Daoy (cell line): ENCODE measurements at regions not wholly inside any gene's neighbourhood (a gene's known extent, or its start where the extent isn't known, plus 50 kb on each side); places are given as distances from the start of the nearest gene placed in this dataset.
A peak's percentile ranks its signal among the peaks of the same experiment; 100 is the strongest.
"Not testable (repeated sequence)": the region's sequence is repeated elsewhere in the genome, so short reads cannot be mapped to it uniquely, and the experiment has no call there.

Experiments used
- DNase-seq: peaks from one replicate; pipeline ENCODE4 v3.0.0-alpha.2; 2015; ENCODE audit warnings: low read depth

GRCh38 chr11:103584720-103585119 is 451.7 kb upstream of the DDI1 start:
- no peak for DNase-seq

DNA sequence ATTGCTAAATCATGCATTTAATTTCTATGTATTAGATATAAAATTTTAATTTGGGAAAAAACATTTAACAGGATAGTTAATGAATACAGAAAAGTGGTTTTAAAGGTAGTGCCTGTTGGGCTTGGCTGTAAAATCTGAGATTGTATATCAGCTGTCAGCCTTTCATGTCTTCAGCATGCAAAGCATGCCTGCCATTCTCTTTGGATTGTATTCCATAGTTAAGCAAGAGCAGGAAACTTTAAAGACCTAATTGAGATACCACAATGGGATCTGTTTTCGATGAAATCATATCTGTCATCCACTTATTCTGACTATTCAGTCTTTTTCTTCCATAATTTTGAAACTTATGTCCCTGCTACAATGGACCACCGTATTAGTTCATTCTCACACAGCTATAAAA is 451.0 kb upstream of the DDI1 start:
- no peak for DNase-seq

GRCh38 chr11:103585911-103586310 is 450.5 kb upstream of the DDI1 start:
- DNase-seq, result no peak

GRCh38 chr11:103586756-103587155 is 449.7 kb upstream of the DDI1 start:
- DNase-seq, result no peak

GRCh38 chr11:103587901-103588788 is 448.3 kb upstream of the DDI1 start:
- DNase-seq, result no peak

GRCh38 chr11:103591554-103591953 is 444.9 kb upstream of the DDI1 start:
- no peak for DNase-seq

GRCh38 chr11:103594283-103594682 is 442.2 kb upstream of the DDI1 start:
- no peak for DNase-seq

- DNase-seq, result no peak
These were observed 440.1 kb upstream of the DDI1 start for GRCh38 chr11:103596315-103596714.

GRCh38 chr11:103601225-103601846 is 435.1 kb upstream of the DDI1 start:
- peak; percentile 29 for DNase-seq

GRCh38 chr11:103602840-103603239 is 433.6 kb upstream of the DDI1 start:
- no peak for DNase-seq

DNA sequence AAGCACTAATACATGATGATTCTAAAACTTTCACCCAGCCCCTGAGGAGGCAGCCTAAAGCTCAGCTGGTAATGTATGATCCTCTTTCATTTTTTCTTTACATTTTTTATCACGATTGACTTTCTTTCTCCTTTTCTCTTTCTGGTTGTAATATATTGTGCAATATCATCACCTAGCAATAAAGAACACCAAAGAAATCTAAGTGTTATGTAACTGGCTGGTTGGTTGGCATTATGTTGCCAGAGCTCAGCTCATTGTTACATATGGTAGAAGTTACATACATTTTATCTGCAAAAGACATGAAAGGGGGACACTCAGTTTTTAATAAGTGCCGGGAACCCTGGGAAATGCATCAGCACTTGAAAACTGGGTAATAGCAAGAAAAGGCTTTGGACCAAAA is 432.1 kb upstream of the DDI1 start:
- DNase-seq, result no peak

DNA sequence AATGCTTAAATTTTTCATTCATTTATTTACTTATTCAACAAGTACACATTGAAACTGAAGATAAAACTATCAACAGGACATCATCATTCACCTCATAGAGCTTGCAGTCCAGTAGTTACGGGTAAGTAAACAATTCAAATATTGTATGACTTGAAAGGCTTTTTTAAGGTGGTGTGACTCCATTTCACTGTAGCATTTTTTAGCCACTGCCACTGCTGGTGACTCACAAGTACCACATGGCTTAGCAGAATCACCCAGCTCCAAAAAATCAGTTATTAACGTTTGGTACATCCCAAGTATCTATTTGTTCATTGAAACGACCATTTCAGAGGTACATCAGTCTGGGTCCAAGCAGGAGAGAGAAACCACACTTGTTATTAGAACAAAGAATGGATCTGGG is 427.9 kb upstream of the DDI1 start:
- no peak for DNase-seq

GRCh38 chr11:103609117-103610066 is 427.0 kb upstream of the DDI1 start:
- peak; percentile 55 for DNase-seq

DNA sequence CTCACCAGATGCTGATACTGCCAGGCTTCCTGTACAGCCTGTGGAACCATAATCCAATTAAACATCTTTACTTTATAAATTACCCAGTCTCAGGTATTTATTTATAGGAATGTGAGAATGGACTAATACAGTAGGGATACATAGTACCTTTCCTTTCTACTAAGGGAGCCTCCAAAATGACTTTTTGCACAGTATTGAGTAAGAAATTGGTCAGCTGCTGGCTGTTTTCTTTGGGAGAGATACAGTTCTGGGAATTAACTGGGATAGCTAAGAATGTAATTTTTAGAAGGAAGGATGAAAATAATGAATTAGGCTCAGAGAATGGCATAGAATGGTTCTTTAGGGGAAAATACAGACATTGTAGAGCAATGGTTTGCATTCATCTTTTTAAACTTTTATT is 426.0 kb upstream of the DDI1 start:
- DNase-seq, result no peak

DNA sequence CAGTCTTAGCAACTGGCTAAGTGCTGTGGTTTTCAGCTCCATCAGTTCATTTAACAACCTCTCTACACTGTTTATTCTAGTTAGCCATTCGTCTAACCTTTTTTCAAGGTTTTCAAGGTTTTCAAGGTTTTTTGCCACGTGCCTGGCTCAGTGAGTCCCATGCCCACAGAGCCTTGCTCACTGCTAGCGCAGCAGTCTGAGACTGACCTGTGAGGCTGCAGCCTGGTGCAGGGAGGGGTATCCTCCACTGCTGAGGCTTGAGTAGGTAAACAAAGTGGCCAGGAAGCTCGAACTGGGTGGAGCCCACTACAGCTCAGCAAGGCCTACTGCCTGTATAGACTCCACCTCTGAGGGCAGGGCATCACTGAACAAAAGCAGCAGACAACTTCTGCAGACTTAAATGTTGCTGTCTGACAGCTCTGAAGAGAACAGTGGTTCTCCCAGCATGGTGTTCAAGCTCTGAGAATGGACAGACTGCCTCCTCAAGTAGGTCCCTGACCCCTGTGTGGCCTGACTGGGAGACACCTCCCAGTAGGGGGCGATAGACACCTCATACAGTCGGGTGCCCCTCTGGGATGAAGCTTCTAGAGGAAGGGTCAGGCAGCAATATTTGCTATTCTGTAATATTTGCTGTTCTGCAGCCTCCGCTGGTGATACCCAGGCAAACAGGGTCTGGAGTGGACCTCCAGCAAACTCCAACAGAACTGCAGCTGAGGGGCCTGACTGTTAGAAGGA is 424.7 kb upstream of the DDI1 start:
- DNase-seq, result not testable (repeated sequence)

GRCh38 chr11:103612451-103612850 is 424.0 kb upstream of the DDI1 start:
- DNase-seq, result not testable (repeated sequence)

DNA sequence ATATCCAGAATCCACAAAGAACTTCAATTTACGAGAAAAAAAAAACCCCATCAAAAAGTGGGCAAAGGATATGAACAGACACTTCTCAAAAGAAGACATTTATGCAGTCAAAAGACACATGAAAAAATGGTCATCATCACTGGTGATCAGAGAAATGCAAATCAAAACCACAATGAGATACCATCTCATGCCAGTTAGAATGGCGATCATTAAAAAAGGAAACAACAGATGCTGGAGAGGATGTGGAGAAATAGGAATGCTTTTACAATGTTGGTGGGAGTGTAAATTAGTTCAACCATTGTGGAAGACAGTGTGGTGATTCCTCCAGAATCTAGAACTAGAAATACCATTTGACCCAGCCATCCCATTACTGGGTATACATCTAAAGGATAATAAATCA is 419.9 kb upstream of the DDI1 start:
- DNase-seq, result not testable (repeated sequence)

DNA sequence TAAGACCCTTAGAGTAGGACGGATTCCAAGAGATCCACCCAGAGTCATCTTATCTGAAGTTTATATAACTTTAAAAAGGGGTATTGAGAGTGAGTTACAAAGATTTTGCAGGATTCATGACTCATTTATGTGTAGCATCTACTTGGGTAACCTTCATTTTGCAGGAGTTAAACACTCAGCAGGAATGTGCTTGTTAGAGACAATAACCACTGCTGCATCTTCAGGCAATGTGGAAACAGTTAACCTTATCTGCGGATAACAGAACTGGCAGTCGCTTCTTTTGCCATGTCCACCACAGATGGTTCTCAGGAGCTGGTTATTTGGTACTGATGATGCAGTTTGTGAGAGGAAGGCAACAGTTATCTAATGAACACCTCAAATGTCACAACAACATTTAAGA is 417.9 kb upstream of the DDI1 start:
- DNase-seq, result no peak

- no peak for DNase-seq
These were observed 417.0 kb upstream of the DDI1 start for GRCh38 chr11:103619480-103619879.

- no peak for DNase-seq
These were observed 416.5 kb upstream of the DDI1 start for GRCh38 chr11:103619938-103620337.

- no peak for DNase-seq
These were observed 414.1 kb upstream of the DDI1 start for GRCh38 chr11:103622296-103622695.

- DNase-seq, result no peak
These were observed 412.5 kb upstream of the DDI1 start for GRCh38 chr11:103623933-103624332.
